ENCODE measurements at regions not wholly inside any gene's neighbourhood (a gene's known extent, or its start where the extent isn't known, plus 50 kb on each side); places are given as distances from the start of the nearest gene placed in this dataset.
A peak's percentile ranks its signal among the peaks of the same experiment; 100 is the strongest.
"Not testable (repeated sequence)": the region's sequence is repeated elsewhere in the genome, so short reads cannot be mapped to it uniquely, and the experiment has no call there.

GRCh38 chr4:158367932-158368441 is 153.7 kb upstream of the RXFP1 start:
- H3K4me1 Mint-ChIP-seq, H3K27me3 Mint-ChIP-seq, H3K4me3 Mint-ChIP-seq, H3K27ac Mint-ChIP-seq, H3K36me3 Mint-ChIP-seq: not testable (repeated sequence)
- H3K9me3 Mint-ChIP-seq = peaks cover 6 to 15% (median 9%) of the 10 kb centered on the region in 3 donors

- peaks cover 1 to 4% (median 4%) of the 10 kb centered on the region in 3 donors for H3K9me3 Mint-ChIP-seq
- H3K4me3 Mint-ChIP-seq = no peak overlapping the region
- peaks cover 2% of the 10 kb centered on the region for H3K36me3 Mint-ChIP-seq
- H3K4me1 Mint-ChIP-seq = no peaks in the 10 kb centered on the region
- H3K27me3 Mint-ChIP-seq = peaks cover 3% of the 10 kb centered on the region
- no peak overlapping the region for H3K27ac Mint-ChIP-seq
These were observed 150.5 kb upstream of the RXFP1 start for GRCh38 chr4:158371158-158371557.

GRCh38 chr4:158374318-158374717 is 147.4 kb upstream of the RXFP1 start:
- peaks cover 2% of the 10 kb centered on the region for H3K36me3 Mint-ChIP-seq
- H3K27ac Mint-ChIP-seq = no peak overlapping the region
- H3K4me1 Mint-ChIP-seq = no peaks in the 10 kb centered on the region
- H3K9me3 Mint-ChIP-seq = peaks cover 2 to 3% (median 2%) of the 10 kb centered on the region in 3 donors
- peaks cover 3% of the 10 kb centered on the region for H3K27me3 Mint-ChIP-seq
- H3K4me3 Mint-ChIP-seq = no peak overlapping the region

GRCh38 chr4:158376106-158376840 is 145.4 kb upstream of the RXFP1 start:
- Mint-ChIP-seq H3K36me3 (peaks cover 2% of the 10 kb centered on the region), H3K27ac (no peak overlapping the region), H3K27me3 (peaks cover 1% of the 10 kb centered on the region), H3K4me1 (no peaks in the 10 kb centered on the region), H3K9me3 (peaks cover 0 to 4% (median 3%) of the 10 kb centered on the region in 3 donors), H3K4me3 (no peak overlapping the region)

- H3K4me1 Mint-ChIP-seq = no peaks in the 10 kb centered on the region
- peaks cover 0 to 5% (median under 1%) of the 10 kb centered on the region in 3 donors for H3K9me3 Mint-ChIP-seq
- H3K4me3 Mint-ChIP-seq = no peak overlapping the region
- H3K27me3 Mint-ChIP-seq = no peaks in the 10 kb centered on the region
- H3K27ac Mint-ChIP-seq = no peak overlapping the region
- H3K36me3 Mint-ChIP-seq = no peaks in the 10 kb centered on the region
These were observed 137.3 kb upstream of the RXFP1 start for GRCh38 chr4:158384414-158384813.

GRCh38 chr4:158395343-158395742 is 126.3 kb upstream of the RXFP1 start:
- Mint-ChIP-seq H3K27ac (no peak overlapping the region), H3K9me3 (peaks cover 0 to 4% (median 2%) of the 10 kb centered on the region in 3 donors), H3K36me3 (peaks cover 1% of the 10 kb centered on the region), H3K4me3 (peak overlapping the region in 1 of 4 donors; percentile 30), H3K4me1 (no peaks in the 10 kb centered on the region), H3K27me3 (no peaks in the 10 kb centered on the region)

- Mint-ChIP-seq H3K36me3 (peaks cover 1% of the 10 kb centered on the region), H3K4me3 (peak overlapping the region in 1 of 4 donors; percentile 30), H3K27ac (no peak overlapping the region), H3K27me3 (no peaks in the 10 kb centered on the region), H3K4me1 (no peaks in the 10 kb centered on the region), H3K9me3 (peaks cover 0 to 4% (median 2%) of the 10 kb centered on the region in 3 donors)
These were observed 125.8 kb upstream of the RXFP1 start for GRCh38 chr4:158395889-158396288.

- Mint-ChIP-seq H3K4me3 (no peak overlapping the region), H3K4me1 (no peaks in the 10 kb centered on the region), H3K27me3 (no peaks in the 10 kb centered on the region), H3K9me3 (no peaks in the 10 kb centered on the region), H3K36me3 (peaks cover 1% of the 10 kb centered on the region), H3K27ac (no peak overlapping the region)
These were observed 123.9 kb upstream of the RXFP1 start for GRCh38 chr4:158397781-158398180.

- not testable (repeated sequence) for H3K4me1 Mint-ChIP-seq, H3K4me3 Mint-ChIP-seq, H3K36me3 Mint-ChIP-seq, H3K27me3 Mint-ChIP-seq, H3K27ac Mint-ChIP-seq
- H3K9me3 Mint-ChIP-seq = peaks cover 1 to 11% (median 3%) of the 10 kb centered on the region in 3 donors
These were observed 113.7 kb upstream of the RXFP1 start for GRCh38 chr4:158407961-158408360.

- H3K36me3 Mint-ChIP-seq = no peaks in the 10 kb centered on the region
- peak overlapping the region in 1 of 3 donors; percentile 18 for H3K27ac Mint-ChIP-seq
- no peak overlapping the region for H3K4me3 Mint-ChIP-seq
- peaks cover 0 to 9% (median 3%) of the 10 kb centered on the region in 3 donors for H3K9me3 Mint-ChIP-seq
- H3K4me1 Mint-ChIP-seq = no peaks in the 10 kb centered on the region
- H3K27me3 Mint-ChIP-seq = no peaks in the 10 kb centered on the region
These were observed 111.4 kb upstream of the RXFP1 start for GRCh38 chr4:158410272-158410671.

- Mint-ChIP-seq H3K4me1 (no peaks in the 10 kb centered on the region), H3K9me3 (peaks cover 0 to 9% (median 7%) of the 10 kb centered on the region in 3 donors), H3K27me3 (no peaks in the 10 kb centered on the region), H3K4me3 (no peak overlapping the region), H3K27ac (no peak overlapping the region), H3K36me3 (no peaks in the 10 kb centered on the region)
These were observed 110.4 kb upstream of the RXFP1 start for GRCh38 chr4:158411269-158411668.

- not testable (repeated sequence) for H3K4me1 Mint-ChIP-seq, H3K27ac Mint-ChIP-seq, H3K27me3 Mint-ChIP-seq, H3K36me3 Mint-ChIP-seq, H3K4me3 Mint-ChIP-seq
- H3K9me3 Mint-ChIP-seq = peaks cover 2 to 13% (median 4%) of the 10 kb centered on the region in 3 donors
These were observed 103.0 kb upstream of the RXFP1 start for GRCh38 chr4:158418679-158419078.

- Mint-ChIP-seq H3K4me1 (no peaks in the 10 kb centered on the region), H3K4me3 (no peak overlapping the region), H3K36me3 (peaks cover 1% of the 10 kb centered on the region), H3K27ac (no peak overlapping the region), H3K9me3 (peaks cover 0 to 11% (median 5%) of the 10 kb centered on the region in 3 donors), H3K27me3 (no peaks in the 10 kb centered on the region)
These were observed 100.9 kb upstream of the RXFP1 start for GRCh38 chr4:158420782-158421181.

- Mint-ChIP-seq H3K4me3 (no peak overlapping the region), H3K36me3 (peaks cover 1% of the 10 kb centered on the region), H3K27ac (no peak overlapping the region)
These were observed 99.1 kb upstream of the RXFP1 start for GRCh38 chr4:158422546-158422945.

GRCh38 chr4:158428242-158428641 is 93.4 kb upstream of the RXFP1 start:
- Mint-ChIP-seq H3K36me3 (peaks cover 1% of the 10 kb centered on the region), H3K27ac (no peak overlapping the region), H3K9me3 (peaks cover 0 to 4% (median 0%) of the 10 kb centered on the region in 3 donors), H3K4me3 (no peak overlapping the region), H3K27me3 (no peaks in the 10 kb centered on the region), H3K4me1 (no peaks in the 10 kb centered on the region)

More at GRCh38 chr4:158422546-158422945, 99.1 kb upstream of the RXFP1 start:
- H3K4me1 Mint-ChIP-seq = no peaks in the 10 kb centered on the region
- H3K27me3 Mint-ChIP-seq = no peaks in the 10 kb centered on the region
- peaks cover 0 to 7% (median 5%) of the 10 kb centered on the region in 3 donors for H3K9me3 Mint-ChIP-seq

GRCh38 chr4:158442736-158443135 is 78.9 kb upstream of the RXFP1 start:
- Mint-ChIP-seq H3K4me3 (no peak overlapping the region), H3K4me1 (no peaks in the 10 kb centered on the region), H3K27ac (no peak overlapping the region), H3K9me3 (peaks cover 1 to 9% (median 9%) of the 10 kb centered on the region in 3 donors), H3K27me3 (no peaks in the 10 kb centered on the region), H3K36me3 (no peaks in the 10 kb centered on the region)

Data from IgD-negative memory B cell (primary cell).